ENCODE measurements at regions not wholly inside any gene's neighbourhood (a gene's known extent, or its start where the extent isn't known, plus 50 kb on each side); places are given as distances from the start of the nearest gene placed in this dataset.

GRCh38 chr7:92997152-92997551, 120.6 kb downstream of the SAMD9 start:
- TF ChIP-seq CTCF (conservative IDR thresholded peaks at IDR 0.05) (no peak), ZFX (IDR thresholded peaks at IDR 0.05) (no peak)
